HEK293T (cell line): ENCODE measurements at regions not wholly inside any gene's neighbourhood (a gene's known extent, or its start where the extent isn't known, plus 50 kb on each side); places are given as distances from the start of the nearest gene placed in this dataset.

Experiments
- CTCF ChIA-PET: fragments of 350-600 bp; formaldehyde crosslinking; extraction: SDS; loops from one replicate; lab custom pipeline; 2021; ENCODE audit warnings: antibody characterized with exemption, inconsistent platforms; lab: Yijun Ruan, JAX
- POLR2A ChIA-PET: fragments of 350-600 bp; formaldehyde crosslinking; extraction: SDS; loops from one replicate; lab custom pipeline; 2020; ENCODE audit warnings: antibody characterized with exemption, inconsistent platforms; lab: Yijun Ruan, JAX
- DNase-seq: peaks from one replicate; pipeline ENCODE4 v3.0.0; 2012; ENCODE audit warnings: mixed read lengths; ENCODE audit errors: extremely low spot score
- ARNT ChIP-seq: fragments of 450-650 bp; IDR thresholded peaks from 2 replicates; pipeline ENCODE4 v1.6.1; 2017; ENCODE audit warnings: mild to moderate bottlenecking
- BHLHE40 ChIP-seq: fragments of 450-650 bp; IDR thresholded peaks from 2 replicates; pipeline ENCODE4 v1.6.1; 2016; ENCODE audit warnings: mild to moderate bottlenecking, moderate library complexity, borderline replicate concordance
- CTBP1 ChIP-seq: fragments of 450-650 bp; IDR thresholded peaks from 2 replicates; pipeline ENCODE4 v1.6.1; 2016; ENCODE audit warnings: borderline replicate concordance
- ELF4 ChIP-seq: fragments of 450-650 bp; IDR thresholded peaks from 2 replicates; pipeline ENCODE4 v1.6.1; 2017; ENCODE audit warnings: antibody characterized with exemption
- FOXA1 ChIP-seq: fragments of 450-650 bp; IDR thresholded peaks from 2 replicates; pipeline ENCODE4 v1.6.1; 2016; ENCODE audit warnings: mild to moderate bottlenecking
- FOXK2 ChIP-seq: fragments of 450-650 bp; IDR thresholded peaks from 2 replicates; pipeline ENCODE4 v1.6.1; 2016; ENCODE audit warnings: mild to moderate bottlenecking
- FOXM1 ChIP-seq: fragments of 450-650 bp; IDR thresholded peaks from 2 replicates; pipeline ENCODE4 v1.6.1; 2017; ENCODE audit warnings: mild to moderate bottlenecking, borderline replicate concordance
- HDGF ChIP-seq: fragments of 450-650 bp; IDR thresholded peaks from 2 replicates; pipeline ENCODE4 v1.6.1; 2017; ENCODE audit warnings: antibody characterized with exemption, borderline replicate concordance
- L3MBTL2 ChIP-seq: fragments of 450-650 bp; conservative IDR thresholded peaks from 2 replicates; pipeline ENCODE4 v1.6.1; 2016; ENCODE audit warnings: mild to moderate bottlenecking
- LEF1 ChIP-seq: fragments of 450-650 bp; IDR thresholded peaks from 2 replicates; pipeline ENCODE4 v1.6.1; 2017; ENCODE audit warnings: mild to moderate bottlenecking, borderline replicate concordance
- NFRKB ChIP-seq: fragments of 450-650 bp; IDR thresholded peaks from 2 replicates; pipeline ENCODE4 v1.6.1; 2016; ENCODE audit warnings: mild to moderate bottlenecking, moderate library complexity
- SP1 ChIP-seq: fragments of 450-650 bp; IDR thresholded peaks from 2 replicates; pipeline ENCODE4 v1.6.1; 2017
- SUZ12 ChIP-seq: fragments of 450-650 bp; IDR thresholded peaks from 2 replicates; pipeline ENCODE4 v1.6.1; 2016; ENCODE audit warnings: mild to moderate bottlenecking
- TARDBP ChIP-seq: fragments of 450-650 bp; IDR thresholded peaks from 2 replicates; pipeline ENCODE4 v1.6.1; 2016
- ZNF384 ChIP-seq: fragments of 450-650 bp; IDR thresholded peaks from 2 replicates; pipeline ENCODE4 v1.6.1; 2016
- TF ChIP-seq, protein P1 (sequence below): fragments of 450-650 bp; IDR thresholded peaks from 2 replicates; pipeline ENCODE4 v1.6.1; 2016

DNA sequence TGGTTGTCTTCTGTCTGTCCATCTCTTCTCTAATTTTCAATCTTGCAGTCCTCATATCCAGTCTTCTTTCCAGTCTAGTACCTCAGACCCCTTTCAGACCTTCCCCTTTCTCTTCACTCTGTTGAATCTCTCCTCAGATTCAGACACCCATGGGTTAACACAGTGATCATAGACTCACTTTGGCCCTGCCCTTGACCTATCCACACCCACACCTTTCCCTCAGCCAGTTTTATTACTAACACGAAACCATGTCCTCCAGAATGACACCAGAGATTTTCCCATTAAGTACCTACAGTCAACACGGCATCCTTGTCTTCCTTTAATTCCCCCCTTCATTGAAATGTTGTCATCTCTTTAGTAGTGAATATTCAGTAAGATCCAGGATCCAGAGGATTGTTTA, 74.5 kb upstream of the UBE2E2 start:
- no peak for DNase-seq
- ChIA-PET POLR2A (no interaction called here), CTCF (no interaction called here)
- no peak for TF ChIP-seq TARDBP
- no peak for TF ChIP-seq FOXK2
- TF ChIP-seq L3MBTL2 = no peak
- no peak for TF ChIP-seq CTBP1
- no peak for TF ChIP-seq FOXA1
- TF ChIP-seq ZNF384 = no peak
- TF ChIP-seq FOXM1 = no peak
- TF ChIP-seq SUZ12 = no peak
- no peak for TF ChIP-seq BHLHE40
- TF ChIP-seq NFRKB = no peak
- no peak for TF ChIP-seq ARNT
- TF ChIP-seq LEF1 = no peak
- no peak for TF ChIP-seq HDGF
- no peak for TF ChIP-seq SP1
- no peak for TF ChIP-seq ELF4
- TF ChIP-seq, protein P1, sequence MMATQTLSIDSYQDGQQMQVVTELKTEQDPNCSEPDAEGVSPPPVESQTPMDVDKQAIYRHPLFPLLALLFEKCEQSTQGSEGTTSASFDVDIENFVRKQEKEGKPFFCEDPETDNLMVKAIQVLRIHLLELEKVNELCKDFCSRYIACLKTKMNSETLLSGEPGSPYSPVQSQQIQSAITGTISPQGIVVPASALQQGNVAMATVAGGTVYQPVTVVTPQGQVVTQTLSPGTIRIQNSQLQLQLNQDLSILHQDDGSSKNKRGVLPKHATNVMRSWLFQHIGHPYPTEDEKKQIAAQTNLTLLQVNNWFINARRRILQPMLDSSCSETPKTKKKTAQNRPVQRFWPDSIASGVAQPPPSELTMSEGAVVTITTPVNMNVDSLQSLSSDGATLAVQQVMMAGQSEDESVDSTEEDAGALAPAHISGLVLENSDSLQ = no peak

- CTCF ChIA-PET = no interaction called here
- no peak for DNase-seq
- TF ChIP-seq SP1 (no peak), ZNF384 (no peak), FOXM1 (no peak), LEF1 (no peak), SUZ12 (no peak), FOXK2 (no peak), BHLHE40 (no peak), ELF4 (no peak), NFRKB (no peak), L3MBTL2 (no peak), ARNT (no peak), HDGF (no peak), FOXA1 (no peak), TARDBP (no peak), CTBP1 (no peak)
- TF ChIP-seq, protein P1 = no peak
- POLR2A ChIA-PET = no interaction called here
Measured at GRCh38 chr3:23129117-23129516, 74.0 kb upstream of the UBE2E2 start.

- DNase-seq = no peak
- ChIA-PET CTCF (no interaction called here), POLR2A (no interaction called here)
- TF ChIP-seq, protein P1 = peak; percentile 40
- TF ChIP-seq FOXA1 (no peak), LEF1 (no peak), SUZ12 (no peak)
Measured at GRCh38 chr3:23129817-23130216, 73.3 kb upstream of the UBE2E2 start.

- no peak for TF ChIP-seq SUZ12
- TF ChIP-seq ELF4 = no peak
- TF ChIP-seq BHLHE40 = no peak
- TF ChIP-seq, protein P1 = no peak
- no peak for TF ChIP-seq NFRKB
- TF ChIP-seq L3MBTL2 = no peak
- TF ChIP-seq SP1 = no peak
- TF ChIP-seq LEF1 = no peak
- TF ChIP-seq ARNT = no peak
- no peak for TF ChIP-seq CTBP1
- DNase-seq = no peak
- ChIA-PET CTCF (no interaction called here), POLR2A (no interaction called here)
Measured at GRCh38 chr3:23130406-23130805, 72.7 kb upstream of the UBE2E2 start.

DNA sequence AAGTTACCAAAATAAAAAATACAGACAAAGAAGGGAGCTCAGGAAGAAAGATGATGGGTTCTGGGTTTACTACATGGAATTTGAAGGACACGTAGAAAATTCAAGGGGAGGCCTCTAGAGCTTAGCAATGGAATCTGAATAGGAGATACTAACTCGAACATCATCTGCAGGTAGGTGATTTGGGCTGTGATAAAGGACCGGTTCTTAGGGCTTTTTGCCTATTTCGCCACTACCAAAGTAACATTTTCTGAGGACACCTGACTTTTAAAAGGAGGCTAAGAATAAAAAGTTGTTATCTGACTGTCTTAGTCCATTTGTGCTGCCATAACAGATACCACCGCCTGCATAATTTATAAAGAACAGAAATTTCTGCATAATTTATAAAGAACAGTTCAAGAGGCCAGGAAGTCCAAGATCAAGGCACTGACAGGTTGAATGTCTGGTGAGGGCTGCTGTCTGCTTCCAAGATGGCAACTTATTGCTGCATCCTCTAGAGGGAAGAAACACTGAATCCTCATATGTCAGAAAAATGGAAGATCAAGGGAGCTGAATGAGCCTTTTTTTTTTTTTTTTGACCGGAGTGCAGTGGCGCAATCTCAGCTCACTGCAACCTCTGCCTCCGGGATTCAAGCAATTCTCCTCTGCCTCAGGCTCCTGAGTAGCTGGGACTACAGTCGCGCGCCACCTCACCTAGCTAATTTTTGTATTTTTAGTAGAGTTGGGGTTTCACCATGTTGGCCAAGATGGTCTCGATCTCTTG, 67.9 kb upstream of the UBE2E2 start:
- ChIA-PET CTCF (no interaction called here), POLR2A (no interaction called here)
- no peak for DNase-seq
- no peak for TF ChIP-seq NFRKB
- TF ChIP-seq ZNF384 = no peak
- TF ChIP-seq FOXM1 = no peak
- TF ChIP-seq L3MBTL2 = no peak
- TF ChIP-seq ELF4 = no peak
- TF ChIP-seq, protein P1 = no peak
- no peak for TF ChIP-seq SP1
- no peak for TF ChIP-seq CTBP1
- TF ChIP-seq BHLHE40 = no peak
- no peak for TF ChIP-seq FOXK2
- TF ChIP-seq HDGF = no peak
- TF ChIP-seq LEF1 = no peak
